GM19035 (cell line): ENCODE measurements at regions not wholly inside any gene's neighbourhood (a gene's known extent, or its start where the extent isn't known, plus 50 kb on each side); places are given as distances from the start of the nearest gene placed in this dataset.
"Not testable (repeated sequence)": the region's sequence is repeated elsewhere in the genome, so short reads cannot be mapped to it uniquely, and the experiment has no call there.

Experiments used
- ATAC-seq: cut with Tn5 transposase; IDR thresholded peaks from one replicate; pipeline ENCODE4 v1.9.1; 2021; ENCODE audit not compliant: unreplicated experiment

- ATAC-seq: no peak
Measured at GRCh38 chr20:60785785-60786184, 466.3 kb upstream of the CDH4 start.

- no peak for ATAC-seq
Measured at GRCh38 chr20:60786686-60787217, 465.3 kb upstream of the CDH4 start.

- ATAC-seq: no peak
Measured at GRCh38 chr20:60787276-60787675, 464.8 kb upstream of the CDH4 start.

- ATAC-seq: no peak
Measured at GRCh38 chr20:60788070-60788469, 464.0 kb upstream of the CDH4 start.

- no peak for ATAC-seq
Measured at GRCh38 chr20:60789399-60789798, 462.7 kb upstream of the CDH4 start.

GRCh38 chr20:60790339-60790738, 461.7 kb upstream of the CDH4 start:
- ATAC-seq: not testable (repeated sequence)

GRCh38 chr20:60791823-60792222, 460.2 kb upstream of the CDH4 start:
- ATAC-seq: no peak

GRCh38 chr20:60792941-60793340, 459.1 kb upstream of the CDH4 start:
- no peak for ATAC-seq

- ATAC-seq: no peak
Measured at GRCh38 chr20:60794674-60795073, 457.4 kb upstream of the CDH4 start.

GRCh38 chr20:60795651-60796050, 456.4 kb upstream of the CDH4 start:
- no peak for ATAC-seq

GRCh38 chr20:60800185-60800584, 451.9 kb upstream of the CDH4 start:
- no peak for ATAC-seq

GRCh38 chr20:60802676-60803075, 449.4 kb upstream of the CDH4 start:
- ATAC-seq: no peak

- no peak for ATAC-seq
Measured at GRCh38 chr20:60803335-60804055, 448.6 kb upstream of the CDH4 start.

- no peak for ATAC-seq
Measured at GRCh38 chr20:60804240-60804917, 447.7 kb upstream of the CDH4 start.

- ATAC-seq: no peak
Measured at GRCh38 chr20:60804918-60805630, 447.0 kb upstream of the CDH4 start.

GRCh38 chr20:60806354-60806753, 445.7 kb upstream of the CDH4 start:
- ATAC-seq: no peak

- ATAC-seq: no peak
Measured at GRCh38 chr20:60806824-60807223, 445.2 kb upstream of the CDH4 start.

- no peak for ATAC-seq
Measured at GRCh38 chr20:60808003-60808672, 443.9 kb upstream of the CDH4 start.

- no peak for ATAC-seq
Measured at GRCh38 chr20:60808701-60809100, 443.4 kb upstream of the CDH4 start.

- no peak for ATAC-seq
Measured at GRCh38 chr20:60810561-60810960, 441.5 kb upstream of the CDH4 start.

- no peak for ATAC-seq
Measured at GRCh38 chr20:60812561-60812960, 439.5 kb upstream of the CDH4 start.
